Uterus (tissue), 2 donors: ENCODE measurements at regions not wholly inside any gene's neighbourhood (a gene's known extent, or its start where the extent isn't known, plus 50 kb on each side); places are given as distances from the start of the nearest gene placed in this dataset.

ENCODE experiments used
- POLR2A ChIP-seq, 2 donors: fragments of 450-650 bp; IDR thresholded peaks; one replicate each; pipeline ENCODE4 v1.6.1; 2016; ENCODE audit warnings: antibody characterized with exemption in 2 of 2, mild to moderate bottlenecking in 1 of 2, moderate library complexity in 1 of 2
- TF ChIP-seq, protein P1 (sequence below), 4 experiments: fragments of 200-600 bp in 2 of 4; fragments of 450-650 bp in 2 of 4; sonication (generic) in 2 of 4; IDR thresholded peaks; one replicate each; pipeline ENCODE4 v1.5.1; 2016 to 2019; ENCODE audit warnings: antibody characterized with exemption in 4 of 4, mild to moderate bottlenecking in 2 of 4, moderate library complexity in 1 of 4

DNA sequence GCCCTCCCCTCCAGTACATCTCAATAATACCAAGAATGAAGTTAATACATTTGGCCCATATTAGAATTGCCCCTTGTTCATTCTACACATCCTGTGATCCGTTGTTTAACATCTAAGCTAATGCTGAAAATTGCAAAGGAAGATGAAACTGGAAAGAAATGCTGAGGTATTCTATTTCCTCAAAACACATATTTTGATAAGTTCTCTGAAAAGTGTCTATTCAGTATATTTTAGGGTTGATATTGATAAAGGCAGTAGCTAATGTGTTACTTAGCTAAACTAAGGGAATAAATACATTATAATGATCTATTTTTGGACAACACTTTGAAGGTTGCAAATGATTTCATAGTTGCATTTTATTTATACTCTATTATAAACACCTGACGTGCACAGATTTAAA is 702.6 kb upstream of the ROBO1 start:
- TF ChIP-seq, protein P1, sequence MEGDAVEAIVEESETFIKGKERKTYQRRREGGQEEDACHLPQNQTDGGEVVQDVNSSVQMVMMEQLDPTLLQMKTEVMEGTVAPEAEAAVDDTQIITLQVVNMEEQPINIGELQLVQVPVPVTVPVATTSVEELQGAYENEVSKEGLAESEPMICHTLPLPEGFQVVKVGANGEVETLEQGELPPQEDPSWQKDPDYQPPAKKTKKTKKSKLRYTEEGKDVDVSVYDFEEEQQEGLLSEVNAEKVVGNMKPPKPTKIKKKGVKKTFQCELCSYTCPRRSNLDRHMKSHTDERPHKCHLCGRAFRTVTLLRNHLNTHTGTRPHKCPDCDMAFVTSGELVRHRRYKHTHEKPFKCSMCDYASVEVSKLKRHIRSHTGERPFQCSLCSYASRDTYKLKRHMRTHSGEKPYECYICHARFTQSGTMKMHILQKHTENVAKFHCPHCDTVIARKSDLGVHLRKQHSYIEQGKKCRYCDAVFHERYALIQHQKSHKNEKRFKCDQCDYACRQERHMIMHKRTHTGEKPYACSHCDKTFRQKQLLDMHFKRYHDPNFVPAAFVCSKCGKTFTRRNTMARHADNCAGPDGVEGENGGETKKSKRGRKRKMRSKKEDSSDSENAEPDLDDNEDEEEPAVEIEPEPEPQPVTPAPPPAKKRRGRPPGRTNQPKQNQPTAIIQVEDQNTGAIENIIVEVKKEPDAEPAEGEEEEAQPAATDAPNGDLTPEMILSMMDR (IDR thresholded peaks at IDR 0.05), result no peak
- no peak for TF ChIP-seq POLR2A (IDR thresholded peaks at IDR 0.05)
